A549 (cell line): ENCODE measurements at regions not wholly inside any gene's neighbourhood (a gene's known extent, or its start where the extent isn't known, plus 50 kb on each side); places are given as distances from the start of the nearest gene placed in this dataset.

Source experiments
- ATAC-seq, 2 experiments: fragments of 200-7000 bp in 1 of 2; fragments of >200 bp in 1 of 2; cut with Nextera tagmentation in 1 of 2; cut with Tn5 transposase in 1 of 2; 3 replicates each; pipeline versions ENCODE4 v1.8.0 to v1.9.1; 2018 to 2020; ENCODE audit warnings: mild to moderate bottlenecking in 1 of 2, moderate library complexity in 1 of 2
- CTCF ChIA-PET: fragments of 300-600 bp; sonication (Branson Sonifier 250); formaldehyde crosslinking; extraction: SDS; loops from one replicate; lab custom pipeline; 2021; ENCODE audit warnings: antibody characterized with exemption, inconsistent platforms; lab: Yijun Ruan, JAX
- POLR2A ChIA-PET: fragments of 350-600 bp; formaldehyde crosslinking; extraction: SDS; loops from one replicate; lab custom pipeline; 2021; ENCODE audit warnings: antibody characterized with exemption, inconsistent platforms; lab: Yijun Ruan, JAX
- DNase-seq, 2 experiments: peaks; one replicate each; pipeline versions ENCODE4 v3.0.0 to v3.0.0-alpha.2; 2011 to 2016; ENCODE audit warnings: low read depth in 1 of 2, low spot score in 1 of 2
- FAIRE-seq: peaks from 2 replicates; lab custom pipeline; 2011; peaks lifted over from hg19 to GRCh38; lab: Jason Lieb, UNC
- H3K27ac ChIP-seq, 2 experiments: fragments of >200 bp; sonication (Bioruptor Twin); formaldehyde crosslinking; 3 replicates each; pipeline ENCODE4 v1.5.1; 2016 to 2017
- H3K4me1 ChIP-seq: fragments of >200 bp; sonication (Bioruptor Twin); formaldehyde crosslinking; 3 replicates; pipeline ENCODE4 v1.6.1; 2016
- H3K4me2 ChIP-seq: fragments of >200 bp; sonication (Bioruptor Twin); formaldehyde crosslinking; 3 replicates; pipeline ENCODE4 v1.6.1; 2016
- H3K4me3 ChIP-seq: fragments of >200 bp; sonication (Bioruptor Twin); formaldehyde crosslinking; 3 replicates; pipeline ENCODE4 v1.5.1; 2016
- H3K9me3 ChIP-seq: fragments of >200 bp; sonication (Bioruptor Twin); formaldehyde crosslinking; 3 replicates; pipeline ENCODE4 v1.6.1; 2016
- BCL3 ChIP-seq: fragments of >200 bp; sonication (Bioruptor Twin); formaldehyde crosslinking; IDR thresholded peaks from 3 replicates; pipeline ENCODE4 v1.6.1; 2016
- BHLHE40 ChIP-seq: IDR thresholded peaks from 2 replicates; pipeline ENCODE4 v1.6.1; 2012; ENCODE audit warnings: low read depth, low read length, inconsistent platforms
- EHMT2 ChIP-seq: fragments of 200-600 bp; sonication (generic); IDR thresholded peaks from 2 replicates; pipeline ENCODE4 v1.6.1; 2016; ENCODE audit warnings: antibody characterized with exemption, low read depth, mild to moderate bottlenecking, moderate library complexity
- ELK1 ChIP-seq: fragments of 150-350 bp; IDR thresholded peaks from 2 replicates; pipeline ENCODE4 v1.6.1; 2014; ENCODE audit warnings: low read depth, mild to moderate bottlenecking, low read length
- FOSL2 ChIP-seq, 2 experiments: fragments of 450-650 bp in 1 of 2; fragments of >200 bp in 1 of 2; sonication (Bioruptor Twin) in 1 of 2; formaldehyde crosslinking; IDR thresholded peaks; 2 replicates each; pipeline versions ENCODE4 v1.5.0 to v1.6.1; 2016 to 2020; ENCODE audit warnings: mild to moderate bottlenecking in 1 of 2, moderate library complexity in 1 of 2
- HEYL ChIP-seq: fragments of 250-450 bp; sonication (Bioruptor Pico); IDR thresholded peaks from 2 replicates; pipeline ENCODE4 v1.8.0; 2021; ENCODE audit warnings: mild to moderate bottlenecking, moderate library complexity
- JUN ChIP-seq, 2 experiments: fragments of >200 bp; sonication (Bioruptor Twin); formaldehyde crosslinking; IDR thresholded peaks; 2 replicates in 1 of 2; 3 replicates in 1 of 2; pipeline ENCODE4 v1.6.1; 2016 to 2017
- KDM5A ChIP-seq: fragments of 200-600 bp; sonication (generic); IDR thresholded peaks from 2 replicates; pipeline ENCODE4 v1.6.1; 2016; ENCODE audit warnings: antibody characterized with exemption, mild to moderate bottlenecking
- MYC ChIP-seq: IDR thresholded peaks from 2 replicates; pipeline ENCODE4 v1.6.1; 2012; ENCODE audit warnings: mild to moderate bottlenecking, inconsistent platforms, low read length, improper control_type of control experiment, borderline replicate concordance
- NFE2L2 ChIP-seq: fragments of 150-350 bp; conservative IDR thresholded peaks from 2 replicates; pipeline ENCODE4 v1.6.1; 2014; ENCODE audit warnings: low read length
- NR3C1 ChIP-seq: fragments of >200 bp; sonication (Bioruptor Twin); formaldehyde crosslinking; IDR thresholded peaks from 3 replicates; pipeline ENCODE4 v1.6.1; 2017
- PBX3 ChIP-seq: IDR thresholded peaks from 2 replicates; pipeline ENCODE4 v1.6.1; 2012
- REST ChIP-seq: fragments of 200-600 bp; sonication (generic); IDR thresholded peaks from 2 replicates; pipeline ENCODE4 v1.6.1; 2016; ENCODE audit warnings: antibody characterized with exemption, mild to moderate bottlenecking, moderate library complexity
- RFX5 ChIP-seq: fragments of 450-650 bp; IDR thresholded peaks from 2 replicates; pipeline ENCODE4 v1.7.1; 2014; ENCODE audit warnings: antibody characterized with exemption, mild to moderate bottlenecking, moderate library complexity
- RNF2 ChIP-seq: fragments of 200-600 bp; sonication (generic); IDR thresholded peaks from 2 replicates; pipeline ENCODE4 v1.6.1; 2016; ENCODE audit warnings: low read depth, mild to moderate bottlenecking, antibody characterized with exemption, moderate library complexity, borderline replicate concordance
- ZNF302 ChIP-seq: fragments of 250-450 bp; sonication (Bioruptor Pico); IDR thresholded peaks from 2 replicates; pipeline ENCODE4 v1.9.0; 2021; ENCODE audit warnings: inconsistent platforms, mild to moderate bottlenecking, moderate library complexity
- WGBS: methylation state at CpG from one replicate; pipeline ENCODE4 v1.1.6; 2017; ENCODE audit errors: missing lambda C conversion rate; 5-methylcytosine and 5-hydroxymethylcytosine counted together

GRCh38 chr3:186487819-186488218 is 56.4 kb downstream of the CRYGS start:
- WGBS: 60% methylated on average over 3 of the region's 3 CpGs
- no peak for TF ChIP-seq PBX3
- no peak for TF ChIP-seq ZNF302 (CRISPR knock-in tag)
- TF ChIP-seq MYC: no peak
- no peak for TF ChIP-seq ELK1
- TF ChIP-seq BCL3: no peak
- TF ChIP-seq BHLHE40: no peak
- TF ChIP-seq EHMT2: no peak
- TF ChIP-seq HEYL (CRISPR knock-in tag): no peak
- TF ChIP-seq REST: no peak
- TF ChIP-seq KDM5A: no peak
- TF ChIP-seq JUN (IDR thresholded peaks at IDR 0.05): no peak
- Histone ChIP-seq H3K27ac (no peak overlapping the region), H3K4me3 (no peak overlapping the region), H3K9me3 (no peaks in the 10 kb centered on the region), H3K4me2 (no peak overlapping the region), H3K4me1 (no peaks in the 10 kb centered on the region)
- ChIA-PET POLR2A (no interaction called here), CTCF (interaction anchor here (0.7 kb wide), 1 partner anchor 226 kb away, joined by 3 read pairs; no protein-coding TSS in a partner anchor)
- ATAC-seq (no peak), FAIRE-seq (no peak), DNase-seq (no peak)

GRCh38 chr3:186487037-186487436 is 57.1 kb downstream of the CRYGS start:
- no peak overlapping the region for H3K27ac ChIP-seq
- WGBS: 75% methylated on average over 4 of the region's 4 CpGs
- no peaks in the 10 kb centered on the region for H3K4me1 ChIP-seq
- no peak overlapping the region for H3K4me3 ChIP-seq
- H3K4me2 ChIP-seq: no peak overlapping the region
- H3K9me3 ChIP-seq: no peaks in the 10 kb centered on the region
- ChIA-PET POLR2A (no interaction called here), CTCF (no interaction called here)
- TF ChIP-seq RNF2 (no peak), FOSL2 (IDR thresholded peaks at IDR 0.05) (no peak), FOSL2 (CRISPR knock-in tag; IDR thresholded peaks at IDR 0.05) (no peak), RFX5 (no peak), JUN (IDR thresholded peaks at IDR 0.05) (no peak)
- ATAC-seq: no peak
- no peak for FAIRE-seq
- DNase-seq: no peak

GRCh38 chr3:186483611-186484340 is 60.4 kb downstream of the CRYGS start:
- Histone ChIP-seq H3K4me3 (no peak overlapping the region), H3K4me1 (no peaks in the 10 kb centered on the region), H3K9me3 (no peaks in the 10 kb centered on the region), H3K4me2 (no peak overlapping the region), H3K27ac (no peak overlapping the region)
- DNase-seq (no peak), ATAC-seq (no peak), FAIRE-seq (no peak)
- ChIA-PET POLR2A (no interaction called here), CTCF (no interaction called here)
- TF ChIP-seq NR3C1 (no peak), NFE2L2 (no peak), JUN (IDR thresholded peaks at IDR 0.05) (no peak)
- 39% methylated on average over 8 of the region's 8 CpGs for WGBS
